OCI-LY1 (cell line): ENCODE measurements at regions not wholly inside any gene's neighbourhood (a gene's known extent, or its start where the extent isn't known, plus 50 kb on each side); places are given as distances from the start of the nearest gene placed in this dataset.

Experiments used
- H2AFZ ChIP-seq: fragments of 200-600 bp; sonication (generic), shearing (Covaris generic); 2 replicates; pipeline ENCODE4 v1.6.0; 2014; ENCODE audit warnings: antibody characterized with exemption, mild to moderate bottlenecking, low read length
- H3F3A ChIP-seq: fragments of 200-600 bp; sonication (generic), shearing (Covaris generic); 2 replicates; pipeline ENCODE4 v1.6.0; 2014; ENCODE audit warnings: mild to moderate bottlenecking, antibody characterized with exemption, low read length, moderate library complexity; ENCODE audit not compliant: insufficient read depth
- H3K27ac ChIP-seq: fragments of 200-600 bp; sonication (generic); 2 replicates; pipeline ENCODE4 v1.5.1; 2014; ENCODE audit warnings: low read length, mixed run types, mild to moderate bottlenecking, low read depth; ENCODE audit not compliant: poor library complexity, severe bottlenecking
- H3K27me3 ChIP-seq: fragments of 200-600 bp; sonication (generic); 2 replicates; pipeline ENCODE4 v1.6.0; 2014; ENCODE audit warnings: antibody characterized with exemption, mild to moderate bottlenecking, low read length, moderate library complexity; ENCODE audit not compliant: insufficient read depth
- H3K36me3 ChIP-seq: fragments of 200-600 bp; sonication (generic); 2 replicates; pipeline ENCODE4 v1.6.1; 2014; ENCODE audit warnings: mild to moderate bottlenecking, antibody characterized with exemption, low read length, moderate library complexity, mixed read lengths; ENCODE audit not compliant: insufficient read depth
- H3K4me1 ChIP-seq: fragments of 200-600 bp; sonication (generic); 2 replicates; pipeline ENCODE4 v1.5.1; 2014; ENCODE audit warnings: mild to moderate bottlenecking, low read length, moderate library complexity; ENCODE audit not compliant: insufficient read depth, severe bottlenecking
- H3K4me2 ChIP-seq: fragments of 200-600 bp; sonication (generic), shearing (Covaris generic); 2 replicates; pipeline ENCODE4 v1.6.1; 2014; ENCODE audit warnings: low read length
- H3K4me3 ChIP-seq: fragments of 200-600 bp; sonication (generic); 2 replicates; pipeline ENCODE4 v1.5.1; 2014; ENCODE audit warnings: low read length, low read depth, mild to moderate bottlenecking, mixed read lengths; ENCODE audit not compliant: poor library complexity, severe bottlenecking
- H3K79me2 ChIP-seq: fragments of 200-600 bp; shearing (Covaris generic); 2 replicates; pipeline ENCODE4 v1.6.1; 2016; ENCODE audit warnings: mixed run types, low read length, mixed read lengths; ENCODE audit not compliant: insufficient read depth
- H3K9ac ChIP-seq: fragments of 200-600 bp; sonication (generic), shearing (Covaris generic); 2 replicates; pipeline ENCODE4 v1.6.1; 2014; ENCODE audit warnings: mild to moderate bottlenecking, low read length, mixed read lengths
- H3K9me2 ChIP-seq: fragments of 200-600 bp; sonication (generic), shearing (Covaris generic); 2 replicates; pipeline ENCODE4 v1.6.1; 2014; ENCODE audit warnings: low read depth, mild to moderate bottlenecking, low read length, mixed read lengths
- H3K9me3 ChIP-seq: fragments of 200-600 bp; shearing (Covaris generic); 2 replicates; pipeline ENCODE4 v1.6.1; 2014; ENCODE audit warnings: low read length, mixed read lengths
- H4K20me1 ChIP-seq: fragments of 200-600 bp; sonication (generic), shearing (Covaris generic); 2 replicates; pipeline ENCODE4 v1.6.0; 2016; ENCODE audit warnings: mild to moderate bottlenecking, low read length; ENCODE audit not compliant: insufficient read depth
- EZH2 ChIP-seq: fragments of 200-600 bp; sonication (generic), shearing (Covaris generic); IDR thresholded peaks from 2 replicates; pipeline ENCODE4 v1.8.0; 2017; ENCODE audit warnings: borderline replicate concordance, mixed run types, mild to moderate bottlenecking, antibody characterized with exemption, low read length, moderate library complexity, mixed read lengths
- TF ChIP-seq, protein P1 (sequence below): fragments of 200-600 bp; sonication (generic), shearing (Covaris generic); IDR thresholded peaks from 2 replicates; pipeline ENCODE4 v1.5.1; 2017; ENCODE audit warnings: mild to moderate bottlenecking, antibody characterized with exemption, low read length, moderate library complexity, mixed read lengths

DNA sequence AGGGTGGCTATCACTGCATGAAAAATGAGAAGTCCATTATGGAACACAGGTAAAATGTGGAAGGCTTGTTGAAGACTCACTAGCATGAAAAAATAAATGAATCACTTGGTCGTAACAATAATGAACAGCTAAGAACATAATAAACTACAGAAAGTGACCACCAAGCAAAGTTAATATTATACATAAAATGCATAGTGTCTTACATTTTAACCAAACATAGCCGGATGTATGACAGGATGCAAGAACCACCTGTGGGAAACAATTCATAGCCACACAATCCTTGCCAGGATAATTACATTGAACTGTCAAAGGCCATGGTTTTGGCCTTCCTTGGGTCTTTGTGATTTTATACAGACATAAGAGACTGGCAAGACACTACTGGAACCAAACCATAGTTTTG lies 81.9 kb upstream of the ATXN3L start:
- H3K4me2 ChIP-seq, result no peak overlapping the region
- H3K79me2 ChIP-seq, result no peaks in the 10 kb centered on the region
- peaks cover 9% of the 10 kb centered on the region for H3K4me1 ChIP-seq
- H3K9me3 ChIP-seq, result no peaks in the 10 kb centered on the region
- H2AFZ ChIP-seq, result no peak overlapping the region
- H4K20me1 ChIP-seq, result no peaks in the 10 kb centered on the region
- no peak overlapping the region for H3K4me3 ChIP-seq
- TF ChIP-seq, protein P1, sequence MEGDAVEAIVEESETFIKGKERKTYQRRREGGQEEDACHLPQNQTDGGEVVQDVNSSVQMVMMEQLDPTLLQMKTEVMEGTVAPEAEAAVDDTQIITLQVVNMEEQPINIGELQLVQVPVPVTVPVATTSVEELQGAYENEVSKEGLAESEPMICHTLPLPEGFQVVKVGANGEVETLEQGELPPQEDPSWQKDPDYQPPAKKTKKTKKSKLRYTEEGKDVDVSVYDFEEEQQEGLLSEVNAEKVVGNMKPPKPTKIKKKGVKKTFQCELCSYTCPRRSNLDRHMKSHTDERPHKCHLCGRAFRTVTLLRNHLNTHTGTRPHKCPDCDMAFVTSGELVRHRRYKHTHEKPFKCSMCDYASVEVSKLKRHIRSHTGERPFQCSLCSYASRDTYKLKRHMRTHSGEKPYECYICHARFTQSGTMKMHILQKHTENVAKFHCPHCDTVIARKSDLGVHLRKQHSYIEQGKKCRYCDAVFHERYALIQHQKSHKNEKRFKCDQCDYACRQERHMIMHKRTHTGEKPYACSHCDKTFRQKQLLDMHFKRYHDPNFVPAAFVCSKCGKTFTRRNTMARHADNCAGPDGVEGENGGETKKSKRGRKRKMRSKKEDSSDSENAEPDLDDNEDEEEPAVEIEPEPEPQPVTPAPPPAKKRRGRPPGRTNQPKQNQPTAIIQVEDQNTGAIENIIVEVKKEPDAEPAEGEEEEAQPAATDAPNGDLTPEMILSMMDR, result no peak
- no peak for TF ChIP-seq EZH2
- H3K9ac ChIP-seq, result no peak overlapping the region
- no peak overlapping the region for H3K27ac ChIP-seq
- H3K27me3 ChIP-seq, result no peaks in the 10 kb centered on the region
- H3K36me3 ChIP-seq, result no peaks in the 10 kb centered on the region
- no peaks in the 10 kb centered on the region for H3F3A ChIP-seq
- H3K9me2 ChIP-seq, result no peaks in the 10 kb centered on the region

- H3K9ac ChIP-seq, result no peak overlapping the region
- no peaks in the 10 kb centered on the region for H3K9me3 ChIP-seq
- H2AFZ ChIP-seq, result no peak overlapping the region
- H3K36me3 ChIP-seq, result no peaks in the 10 kb centered on the region
- H3K79me2 ChIP-seq, result no peaks in the 10 kb centered on the region
- H3F3A ChIP-seq, result no peaks in the 10 kb centered on the region
- no peak overlapping the region for H3K4me2 ChIP-seq
- no peak overlapping the region for H3K27ac ChIP-seq
- H3K9me2 ChIP-seq, result no peaks in the 10 kb centered on the region
- H3K4me1 ChIP-seq, result no peaks in the 10 kb centered on the region
- TF ChIP-seq, protein P1, result no peak
- TF ChIP-seq EZH2, result no peak
- no peak overlapping the region for H3K4me3 ChIP-seq
- no peaks in the 10 kb centered on the region for H3K27me3 ChIP-seq
- H4K20me1 ChIP-seq, result no peaks in the 10 kb centered on the region
Measured at GRCh38 chrX:13398839-13399238, 79.0 kb upstream of the ATXN3L start.

DNA sequence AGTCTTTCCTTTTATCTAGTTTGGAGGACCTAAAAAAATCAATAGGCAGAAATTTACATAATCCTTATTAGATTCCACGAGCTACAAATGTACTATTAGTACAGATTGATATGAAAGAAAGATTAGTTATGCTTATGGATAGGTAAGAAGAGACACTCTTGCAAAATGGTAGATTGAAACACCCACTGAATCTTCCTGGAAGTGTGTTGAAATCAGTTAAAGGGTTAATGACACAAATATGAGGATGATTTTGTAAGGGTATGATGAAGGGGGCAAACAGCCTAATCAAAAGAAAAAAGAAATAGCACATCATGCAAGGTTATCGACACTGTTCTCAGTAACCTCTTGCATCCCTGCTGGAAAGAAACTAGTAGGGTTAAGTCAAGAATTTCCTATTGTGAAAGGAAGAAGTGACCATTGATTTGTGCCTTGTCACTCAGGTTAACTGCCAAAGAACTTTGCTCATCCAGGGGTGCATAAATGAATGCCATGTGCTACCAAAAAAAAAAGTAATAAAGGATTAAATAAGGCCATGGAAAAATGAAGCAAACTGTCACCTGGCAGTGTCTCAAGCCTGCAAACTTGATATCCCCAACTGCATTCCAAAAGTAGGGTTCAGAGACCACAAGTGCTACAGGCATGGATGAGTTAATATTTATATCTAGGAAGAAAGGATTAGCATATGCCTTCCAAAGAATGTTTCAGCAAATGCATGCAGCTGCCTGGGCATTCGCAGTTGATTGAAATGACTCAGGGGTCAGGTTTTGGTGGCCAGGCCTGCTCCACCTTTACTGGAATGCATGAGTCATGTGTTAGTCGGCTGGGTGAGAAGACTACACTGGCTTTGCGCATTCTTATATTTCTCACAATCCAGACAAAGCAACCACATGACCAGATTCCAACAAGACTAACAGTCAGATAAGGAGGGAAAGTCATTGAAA lies 78.3 kb upstream of the ATXN3L start:
- no peak overlapping the region for H3K4me3 ChIP-seq
- no peak overlapping the region for H3K9ac ChIP-seq
- no peaks in the 10 kb centered on the region for H4K20me1 ChIP-seq
- no peak for TF ChIP-seq EZH2
- TF ChIP-seq, protein P1, result no peak
- no peaks in the 10 kb centered on the region for H3K27me3 ChIP-seq
- H3K79me2 ChIP-seq, result no peaks in the 10 kb centered on the region
- no peak overlapping the region for H3K4me2 ChIP-seq
- H3F3A ChIP-seq, result no peaks in the 10 kb centered on the region
- H3K9me2 ChIP-seq, result no peaks in the 10 kb centered on the region
- no peaks in the 10 kb centered on the region for H3K9me3 ChIP-seq
- no peaks in the 10 kb centered on the region for H3K36me3 ChIP-seq
- H2AFZ ChIP-seq, result no peak overlapping the region
- H3K4me1 ChIP-seq, result no peaks in the 10 kb centered on the region
- H3K27ac ChIP-seq, result no peak overlapping the region
